Parathyroid adenoma (tissue), 2 donors: ENCODE measurements at regions not wholly inside any gene's neighbourhood (a gene's known extent, or its start where the extent isn't known, plus 50 kb on each side); places are given as distances from the start of the nearest gene placed in this dataset.

Experiments
- H2AFZ ChIP-seq: fragments of 300-600 bp; sonication (generic); one replicate; pipeline ENCODE4 v1.7.0; 2017; ENCODE audit warnings: antibody characterized with exemption, mild to moderate bottlenecking
- H3K27ac ChIP-seq: fragments of 300-600 bp; sonication (generic); one replicate; pipeline ENCODE4 v1.7.0; 2017
- H3K27me3 ChIP-seq: fragments of 300-600 bp; sonication (generic); one replicate; pipeline ENCODE4 v1.7.0; 2017; ENCODE audit warnings: low read length; ENCODE audit not compliant: control insufficient read depth, insufficient read depth
- H3K36me3 ChIP-seq: fragments of 300-600 bp; sonication (generic); one replicate; pipeline ENCODE4 v1.7.0; 2017; ENCODE audit warnings: low read length; ENCODE audit not compliant: control insufficient read depth, insufficient read depth
- H3K4me1 ChIP-seq: fragments of 300-600 bp; sonication (generic); one replicate; pipeline ENCODE4 v1.7.0; 2017; ENCODE audit warnings: control low read depth
- H3K4me2 ChIP-seq: fragments of 300-600 bp; sonication (generic); one replicate; pipeline ENCODE4 v1.7.0; 2017; ENCODE audit warnings: low read length
- H3K4me3 ChIP-seq: fragments of 300-600 bp; sonication (generic); one replicate; pipeline ENCODE4 v1.7.0; 2017; ENCODE audit warnings: low read depth, low read length
- H3K79me2 ChIP-seq: fragments of 300-600 bp; sonication (generic); one replicate; pipeline ENCODE4 v1.7.0; 2017; ENCODE audit warnings: control low read depth
- H3K9ac ChIP-seq: fragments of 300-600 bp; sonication (generic); one replicate; pipeline ENCODE4 v1.7.0; 2017; ENCODE audit warnings: mild to moderate bottlenecking
- H3K9me3 ChIP-seq: fragments of 300-600 bp; sonication (generic); one replicate; pipeline ENCODE4 v1.7.0; 2017; ENCODE audit warnings: low read length; ENCODE audit not compliant: control insufficient read depth
- CTCF ChIP-seq: fragments of 300-600 bp; sonication (generic); IDR thresholded peaks from one replicate; pipeline ENCODE4 v1.7.0; 2017; ENCODE audit warnings: antibody characterized with exemption, mild to moderate bottlenecking
- donor health status: primary hyperparathyroidism.

- Histone ChIP-seq H3K36me3 (no peaks in the 10 kb centered on the region), H3K4me2 (no peak overlapping the region), H3K27me3 (no peaks in the 10 kb centered on the region), H3K4me1 (no peaks in the 10 kb centered on the region), H3K9ac (no peak overlapping the region), H2AFZ (no peak overlapping the region), H3K79me2 (no peaks in the 10 kb centered on the region), H3K4me3 (no peak overlapping the region), H3K9me3 (no peaks in the 10 kb centered on the region), H3K27ac (no peak overlapping the region)
- TF ChIP-seq CTCF: no peak
Observed at GRCh38 chr2:71893646-71894045, 254.0 kb downstream of the CYP26B1 start.

GRCh38 chr2:71892896-71893295 lies 254.8 kb downstream of the CYP26B1 start:
- no peak overlapping the region for H3K4me3 ChIP-seq
- H3K27me3 ChIP-seq: no peaks in the 10 kb centered on the region
- no peak overlapping the region for H3K27ac ChIP-seq
- no peaks in the 10 kb centered on the region for H3K9me3 ChIP-seq
- no peaks in the 10 kb centered on the region for H3K79me2 ChIP-seq
- no peaks in the 10 kb centered on the region for H3K4me1 ChIP-seq
- H3K4me2 ChIP-seq: no peak overlapping the region
- H3K9ac ChIP-seq: no peak overlapping the region
- no peak for TF ChIP-seq CTCF
- no peaks in the 10 kb centered on the region for H3K36me3 ChIP-seq
- no peak overlapping the region for H2AFZ ChIP-seq

GRCh38 chr2:71892423-71892730 lies 255.3 kb downstream of the CYP26B1 start:
- no peaks in the 10 kb centered on the region for H3K79me2 ChIP-seq
- no peak overlapping the region for H3K9ac ChIP-seq
- no peaks in the 10 kb centered on the region for H3K27me3 ChIP-seq
- no peak for TF ChIP-seq CTCF
- no peaks in the 10 kb centered on the region for H3K4me1 ChIP-seq
- no peak overlapping the region for H3K4me3 ChIP-seq
- no peak overlapping the region for H3K4me2 ChIP-seq
- H3K27ac ChIP-seq: no peak overlapping the region
- no peaks in the 10 kb centered on the region for H3K36me3 ChIP-seq
- no peak overlapping the region for H2AFZ ChIP-seq
- H3K9me3 ChIP-seq: no peaks in the 10 kb centered on the region

- no peak overlapping the region for H3K9ac ChIP-seq
- TF ChIP-seq CTCF: no peak
- no peaks in the 10 kb centered on the region for H3K4me1 ChIP-seq
- H3K36me3 ChIP-seq: no peaks in the 10 kb centered on the region
- H3K27ac ChIP-seq: no peak overlapping the region
- H2AFZ ChIP-seq: no peak overlapping the region
- H3K4me3 ChIP-seq: no peak overlapping the region
- H3K27me3 ChIP-seq: no peaks in the 10 kb centered on the region
- no peaks in the 10 kb centered on the region for H3K79me2 ChIP-seq
- no peaks in the 10 kb centered on the region for H3K9me3 ChIP-seq
- no peak overlapping the region for H3K4me2 ChIP-seq
Observed at GRCh38 chr2:71891719-71892422, 255.8 kb downstream of the CYP26B1 start.

- H3K4me2 ChIP-seq: no peak overlapping the region
- no peaks in the 10 kb centered on the region for H3K79me2 ChIP-seq
- H3K9me3 ChIP-seq: no peaks in the 10 kb centered on the region
- no peak for TF ChIP-seq CTCF
- H3K27me3 ChIP-seq: no peaks in the 10 kb centered on the region
- no peaks in the 10 kb centered on the region for H3K36me3 ChIP-seq
- H2AFZ ChIP-seq: no peak overlapping the region
- H3K4me3 ChIP-seq: no peak overlapping the region
- no peak overlapping the region for H3K9ac ChIP-seq
- no peak overlapping the region for H3K27ac ChIP-seq
- H3K4me1 ChIP-seq: no peaks in the 10 kb centered on the region
Observed at GRCh38 chr2:71891155-71891554, 256.5 kb downstream of the CYP26B1 start.
